Pancreas (tissue), 10 donors: ENCODE measurements at regions not wholly inside any gene's neighbourhood (a gene's known extent, or its start where the extent isn't known, plus 50 kb on each side); places are given as distances from the start of the nearest gene placed in this dataset.

Experiments used
- ATAC-seq, 4 donors: fragments of 200-7000 bp; cut with Tn5 transposase; one replicate each; pipeline versions ENCODE4 v1.8.0 to v1.9.1; 2020; ENCODE audit warnings: mild to moderate bottlenecking in 4 of 4, moderate library complexity in 4 of 4
- DNase-seq, 6 donors: peaks; one replicate each; pipeline ENCODE4 v3.0.0-alpha.2; 2020
- FAIRE-seq: peaks from 2 replicates; lab custom pipeline; 2012; peaks lifted over from hg19 to GRCh38; lab: Jason Lieb, UNC
- H3K27ac ChIP-seq, 4 donors: fragments of 200-600 bp; sonication (generic); 1 replicate in 3 of 4; 2 replicates in 1 of 4; pipeline versions ENCODE4 v1.5.0 to v1.8.0; 2020
- H3K27me3 ChIP-seq, 4 donors: fragments of 200-600 bp; one replicate each; pipeline ENCODE4 v1.8.0; 2021
- H3K36me3 ChIP-seq, 3 donors: fragments of 200-600 bp; sonication (generic) in 1 of 3; one replicate each; pipeline versions ENCODE4 v1.5.0 to v1.8.0; 2020 to 2021
- H3K4me1 ChIP-seq, 3 donors: fragments of 200-600 bp; one replicate each; pipeline ENCODE4 v1.8.0; 2021
- H3K4me3 ChIP-seq, 4 donors: fragments of 200-600 bp; sonication (generic) in 2 of 4; one replicate each; pipeline versions ENCODE4 v1.5.0 to v1.8.0; 2020 to 2021
- H3K9me3 ChIP-seq, 4 donors: fragments of 200-600 bp; one replicate each; pipeline ENCODE4 v1.8.0; 2021
- CTCF ChIP-seq, 4 donors: fragments of 200-600 bp; sonication (generic) in 3 of 4; IDR thresholded peaks; one replicate each; pipeline versions ENCODE4 v1.5.0 to v1.8.0; 2021; ENCODE audit warnings: antibody characterized with exemption in 4 of 4
- WGBS, 2 donors: extraction: QIAGEN DNeasy Blood & Tissue Kit; methylation state at CpG; one replicate each; pipeline ENCODE4 v1.1.7; 2013; 5-methylcytosine and 5-hydroxymethylcytosine counted together
- intact Hi-C, 3 donors: fragments of 100-400 bp; cut with DNase I; formaldehyde crosslinking; loops; one replicate each; pipeline versions ENCODE4 v1.11.1 to v1.14.2; 2022
- donor health status: healthy with polysubstance abuse.
- donor health status: DM: no; HTN: no; CAD: no; lungs with moderate emphysema.
- donor health status: DM: no; HTN: no; CAD: no.
- donor health status: control.
- donor health status: control.
- donor health status: Bipolar disorder and iron deficiency.
- donor health status: DM: yes; HTN: yes; CAD: no.
- donor health status: DM: no; HTN: no; CAD: no.
- donor health status: DM: no; HTN: no; CAD: no.
- donor health status: DM: yes; HTN: yes; CAD: no.

- Histone ChIP-seq H3K9me3 (no peaks in the 10 kb centered on the region), H3K4me3 (no peak overlapping the region), H3K27me3 (no peaks in the 10 kb centered on the region), H3K36me3 (no peaks in the 10 kb centered on the region), H3K27ac (no peak overlapping the region), H3K4me1 (no peaks in the 10 kb centered on the region)
- intact Hi-C loops, result no loop called here
- DNase-seq (no peak), FAIRE-seq (no peak), ATAC-seq (no peak)
- TF ChIP-seq CTCF (IDR thresholded peaks at IDR 0.05), result no peak
- 63 to 78% methylated on average over 4 of the region's 4 CpGs for WGBS, 2 donors
Observed at GRCh38 chr11:37830529-37830928, 1232.5 kb upstream of the RAG2 start.

GRCh38 chr11:37817727-37818270, 1219.8 kb upstream of the RAG2 start:
- ATAC-seq (no peak), DNase-seq (no peak), FAIRE-seq (no peak)
- no peak overlapping the region for H3K4me3 ChIP-seq
- H3K36me3 ChIP-seq, result no peaks in the 10 kb centered on the region
- no peaks in the 10 kb centered on the region for H3K9me3 ChIP-seq
- WGBS, 2 donors, result 72 to 91% methylated on average over 11 of the region's 11 CpGs
- TF ChIP-seq CTCF (IDR thresholded peaks at IDR 0.05), result no peak
- H3K4me1 ChIP-seq, result no peaks in the 10 kb centered on the region
- H3K27ac ChIP-seq, result no peak overlapping the region
- H3K27me3 ChIP-seq, result no peaks in the 10 kb centered on the region
- intact Hi-C loops, result no loop called here

GRCh38 chr11:37812281-37812880, 1214.3 kb upstream of the RAG2 start:
- WGBS, 2 donors, result 64 to 78% methylated on average over 16 of the region's 16 CpGs
- intact Hi-C loops, result no loop called here
- Histone ChIP-seq H3K4me1 (no peaks in the 10 kb centered on the region), H3K27ac (no peak overlapping the region), H3K36me3 (no peaks in the 10 kb centered on the region), H3K9me3 (no peaks in the 10 kb centered on the region), H3K27me3 (no peaks in the 10 kb centered on the region), H3K4me3 (no peak overlapping the region)
- FAIRE-seq (no peak), ATAC-seq (no peak), DNase-seq (peak in 2 of 6 donors; percentile 9 to 55)
- no peak for TF ChIP-seq CTCF (IDR thresholded peaks at IDR 0.05)

- Histone ChIP-seq H3K4me3 (no peak overlapping the region), H3K9me3 (no peaks in the 10 kb centered on the region), H3K27ac (no peak overlapping the region), H3K4me1 (no peaks in the 10 kb centered on the region), H3K27me3 (no peaks in the 10 kb centered on the region), H3K36me3 (no peaks in the 10 kb centered on the region)
- 72 to 75% methylated on average over 7 of the region's 7 CpGs for WGBS, 2 donors
- FAIRE-seq, result no peak
- ATAC-seq, result no peak
- intact Hi-C loops, result no loop called here
- no peak for TF ChIP-seq CTCF (IDR thresholded peaks at IDR 0.05)
- peak in 1 of 6 donors; percentile 34 for DNase-seq
Observed at GRCh38 chr11:37811349-37811748, 1213.3 kb upstream of the RAG2 start.

- ATAC-seq (no peak), FAIRE-seq (no peak), DNase-seq (no peak)
- H3K9me3 ChIP-seq, result no peaks in the 10 kb centered on the region
- 67 to 79% methylated on average over 2 of the region's 2 CpGs for WGBS, 2 donors
- TF ChIP-seq CTCF (IDR thresholded peaks at IDR 0.05), result no peak
- no peaks in the 10 kb centered on the region for H3K4me1 ChIP-seq
- no peak overlapping the region for H3K4me3 ChIP-seq
- H3K36me3 ChIP-seq, result no peaks in the 10 kb centered on the region
- no peaks in the 10 kb centered on the region for H3K27me3 ChIP-seq
- intact Hi-C loops, result no loop called here
- no peak overlapping the region for H3K27ac ChIP-seq
Observed at GRCh38 chr11:37804666-37805065, 1206.6 kb upstream of the RAG2 start.
